Gastrocnemius medialis (tissue), 4 donors: ENCODE measurements at regions not wholly inside any gene's neighbourhood (a gene's known extent, or its start where the extent isn't known, plus 50 kb on each side); places are given as distances from the start of the nearest gene placed in this dataset.

Source experiments
- ATAC-seq, 2 donors: fragments of 150-250 bp; one replicate each; pipeline ENCODE4 v1.9.1; 2016
- DNase-seq, 2 donors: peaks; one replicate each; pipeline ENCODE4 v3.0.0-alpha.2; 2019
- H3K27ac ChIP-seq, 4 donors: fragments of 200-600 bp; sonication (generic); 1 replicate in 1 of 4; 2 replicates in 3 of 4; pipeline ENCODE4 v1.5.1; 2016 to 2018; ENCODE audit warnings: mild to moderate bottlenecking in 2 of 4, moderate library complexity in 1 of 4
- H3K27me3 ChIP-seq, 3 donors: fragments of 200-600 bp; sonication (generic) in 2 of 3; 1 replicate in 1 of 3; 2 replicates in 2 of 3; pipeline versions ENCODE4 v1.5.1 to v1.6.0; 2016 to 2019; ENCODE audit warnings: mild to moderate bottlenecking in 1 of 3, moderate library complexity in 1 of 3
- H3K36me3 ChIP-seq, 2 donors: fragments of 200-600 bp; sonication (generic) in 1 of 2; one replicate each; pipeline ENCODE4 v1.5.1; 2017 to 2018
- H3K4me1 ChIP-seq, 2 donors: fragments of 200-600 bp; sonication (generic) in 1 of 2; one replicate each; pipeline ENCODE4 v1.5.1; 2016 to 2017; ENCODE audit warnings: mild to moderate bottlenecking in 2 of 2
- H3K4me3 ChIP-seq, 4 donors: fragments of 200-600 bp; sonication (generic) in 3 of 4; 1 replicate in 1 of 4; 2 replicates in 3 of 4; pipeline ENCODE4 v1.5.1; 2016 to 2019; ENCODE audit warnings: mild to moderate bottlenecking in 2 of 4
- H3K9me3 ChIP-seq, 3 donors: fragments of 200-600 bp; sonication (generic) in 2 of 3; 1 replicate in 1 of 3; 2 replicates in 2 of 3; pipeline ENCODE4 v1.5.1; 2016 to 2019
- CTCF ChIP-seq, 5 experiments: fragments of 450-650 bp in 3 of 5; fragments of 200-600 bp in 2 of 5; sonication (generic) in 2 of 5; IDR thresholded peaks in 4 of 5; conservative IDR thresholded peaks in 1 of 5; 1 replicate in 4 of 5; 2 replicates in 1 of 5; pipeline ENCODE4 v1.5.1; 2016 to 2019; ENCODE audit warnings: antibody characterized with exemption in 5 of 5, mild to moderate bottlenecking in 3 of 5, moderate library complexity in 3 of 5
- POLR2A ChIP-seq, 2 donors: fragments of 450-650 bp; IDR thresholded peaks; one replicate each; pipeline ENCODE4 v1.6.1; 2017; ENCODE audit warnings: antibody characterized with exemption in 2 of 2, mild to moderate bottlenecking in 2 of 2, moderate library complexity in 2 of 2
- in situ Hi-C, 4 donors: fragments of 200-750 bp; cut with MboI; loops; one replicate each; pipeline versions ENCODE4 v1.15.0 to v1.8.0; 2017; ENCODE audit warnings: low sequenced_read_pairs in 4 of 4
- intact Hi-C: fragments of 100-400 bp; cut with DNase I; formaldehyde crosslinking; loops from one replicate; pipeline ENCODE4 v1.15.1; 2023; ENCODE audit warnings: low total_unique reads

GRCh38 chr17:16882243-16882925 lies 89.5 kb downstream of the TNFRSF13B start:
- no peak for TF ChIP-seq POLR2A (IDR thresholded peaks at IDR 0.05)
- TF ChIP-seq CTCF (IDR thresholded peaks at IDR 0.05 in 4 of 5, conservative IDR thresholded peaks at IDR 0.05 in 1 of 5), result no peak
- Histone ChIP-seq H3K9me3 (no peaks in the 10 kb centered on the region), H3K4me3 (no peak overlapping the region), H3K36me3 (no peaks in the 10 kb centered on the region), H3K27me3 (no peaks in the 10 kb centered on the region), H3K4me1 (no peaks in the 10 kb centered on the region), H3K27ac (no peak overlapping the region)
- ATAC-seq (no peak), DNase-seq (no peak)
- intact Hi-C loops (no loop called here), in situ Hi-C loops (no loop called here)

- Histone ChIP-seq H3K4me3 (no peak overlapping the region), H3K36me3 (no peaks in the 10 kb centered on the region), H3K27me3 (no peaks in the 10 kb centered on the region), H3K9me3 (no peaks in the 10 kb centered on the region), H3K4me1 (no peaks in the 10 kb centered on the region), H3K27ac (no peak overlapping the region)
- DNase-seq (no peak), ATAC-seq (no peak)
- in situ Hi-C loops, result no loop called here
- intact Hi-C loops, result no loop called here
- TF ChIP-seq POLR2A (IDR thresholded peaks at IDR 0.05), result no peak
These were observed 90.5 kb downstream of the TNFRSF13B start for GRCh38 chr17:16881239-16881924.

- TF ChIP-seq POLR2A (IDR thresholded peaks at IDR 0.05) (no peak), CTCF (IDR thresholded peaks at IDR 0.05 in 4 of 5, conservative IDR thresholded peaks at IDR 0.05 in 1 of 5) (no peak)
- no peak overlapping the region for H3K27ac ChIP-seq
- H3K4me3 ChIP-seq, result no peak overlapping the region
- H3K9me3 ChIP-seq, result no peaks in the 10 kb centered on the region
- ATAC-seq (no peak), DNase-seq (no peak)
- H3K4me1 ChIP-seq, result no peaks in the 10 kb centered on the region
- intact Hi-C loops (no loop called here), in situ Hi-C loops (no loop called here)
- H3K27me3 ChIP-seq, result no peaks in the 10 kb centered on the region
- H3K36me3 ChIP-seq, result no peaks in the 10 kb centered on the region
These were observed 91.1 kb downstream of the TNFRSF13B start for GRCh38 chr17:16880843-16881230.

- Histone ChIP-seq H3K4me1 (no peaks in the 10 kb centered on the region), H3K27ac (no peak overlapping the region), H3K27me3 (no peaks in the 10 kb centered on the region), H3K4me3 (no peak overlapping the region), H3K36me3 (no peaks in the 10 kb centered on the region), H3K9me3 (no peaks in the 10 kb centered on the region)
- no peak for ATAC-seq
- TF ChIP-seq POLR2A (IDR thresholded peaks at IDR 0.05) (no peak), CTCF (IDR thresholded peaks at IDR 0.05 in 4 of 5, conservative IDR thresholded peaks at IDR 0.05 in 1 of 5) (no peak)
- DNase-seq, result no peak
- in situ Hi-C loops (no loop called here), intact Hi-C loops (no loop called here)
These were observed 91.6 kb downstream of the TNFRSF13B start for GRCh38 chr17:16880121-16880842.

GRCh38 chr17:16879686-16880085 lies 92.2 kb downstream of the TNFRSF13B start:
- in situ Hi-C loops, result no loop called here

More at GRCh38 chr17:16879686-16880085, 92.2 kb downstream of the TNFRSF13B start:
- DNase-seq, result no peak
- Histone ChIP-seq H3K4me1 (no peaks in the 10 kb centered on the region), H3K27ac (no peak overlapping the region), H3K9me3 (no peaks in the 10 kb centered on the region), H3K4me3 (no peak overlapping the region), H3K36me3 (no peaks in the 10 kb centered on the region), H3K27me3 (no peaks in the 10 kb centered on the region)
- intact Hi-C loops, result no loop called here
- TF ChIP-seq POLR2A (IDR thresholded peaks at IDR 0.05) (no peak), CTCF (IDR thresholded peaks at IDR 0.05 in 4 of 5, conservative IDR thresholded peaks at IDR 0.05 in 1 of 5) (no peak)
- ATAC-seq, result no peak
